SU-DHL-6 (cell line): ENCODE measurements at regions not wholly inside any gene's neighbourhood (a gene's known extent, or its start where the extent isn't known, plus 50 kb on each side); places are given as distances from the start of the nearest gene placed in this dataset.

Experiments used
- CTCF ChIP-seq: fragments of 200-600 bp; sonication (generic); IDR thresholded peaks from one replicate; pipeline ENCODE4 v1.5.1; 2017; ENCODE audit warnings: antibody characterized with exemption, mild to moderate bottlenecking, low read length, moderate library complexity; ENCODE audit not compliant: insufficient read depth, poor library complexity, severe bottlenecking
- EZH2phosphoT487 ChIP-seq: fragments of 200-600 bp; sonication (generic), shearing (Covaris generic); conservative IDR thresholded peaks from 2 replicates; pipeline ENCODE4 v1.6.1; 2018; ENCODE audit warnings: mild to moderate bottlenecking, antibody characterized with exemption, low read length, moderate library complexity, mixed read lengths

GRCh38 chr13:56615572-56615971 is 525.1 kb upstream of the PRR20A start:
- TF ChIP-seq CTCF (no peak), EZH2phosphoT487 (no peak)
